PC-9 (cell line): ENCODE measurements at regions not wholly inside any gene's neighbourhood (a gene's known extent, or its start where the extent isn't known, plus 50 kb on each side); places are given as distances from the start of the nearest gene placed in this dataset.

ENCODE experiments used
- EZH2 ChIP-seq: fragments of 200-600 bp; sonication (generic); IDR thresholded peaks from 2 replicates; pipeline ENCODE4 v1.8.0; 2017; ENCODE audit warnings: antibody characterized with exemption, low read depth
- TF ChIP-seq, protein P1 (sequence below): fragments of 200-600 bp; sonication (generic); conservative IDR thresholded peaks from 2 replicates; pipeline ENCODE4 v1.6.1; 2017; ENCODE audit warnings: mixed run types, antibody characterized with exemption, mild to moderate bottlenecking, moderate library complexity

DNA sequence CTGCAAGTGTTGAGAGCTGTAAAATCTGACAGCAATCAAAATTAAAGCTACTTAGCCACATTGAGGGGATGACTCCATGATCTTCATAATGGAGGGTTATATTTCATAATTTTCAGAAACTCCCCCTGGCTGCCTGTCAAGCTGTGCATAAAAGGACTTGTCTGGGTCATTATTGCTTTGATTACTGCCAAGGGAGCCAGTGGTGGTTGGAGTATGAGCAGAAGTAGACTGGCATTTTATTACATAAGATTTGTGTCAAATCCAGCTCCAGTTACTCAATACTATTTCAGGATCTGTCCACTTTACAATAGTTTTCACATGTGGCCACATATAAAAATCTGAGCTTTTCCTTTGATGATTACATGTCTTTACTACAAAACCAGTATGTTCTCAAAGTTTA lies 108.9 kb upstream of the SLC5A12 start:
- TF ChIP-seq, protein P1, sequence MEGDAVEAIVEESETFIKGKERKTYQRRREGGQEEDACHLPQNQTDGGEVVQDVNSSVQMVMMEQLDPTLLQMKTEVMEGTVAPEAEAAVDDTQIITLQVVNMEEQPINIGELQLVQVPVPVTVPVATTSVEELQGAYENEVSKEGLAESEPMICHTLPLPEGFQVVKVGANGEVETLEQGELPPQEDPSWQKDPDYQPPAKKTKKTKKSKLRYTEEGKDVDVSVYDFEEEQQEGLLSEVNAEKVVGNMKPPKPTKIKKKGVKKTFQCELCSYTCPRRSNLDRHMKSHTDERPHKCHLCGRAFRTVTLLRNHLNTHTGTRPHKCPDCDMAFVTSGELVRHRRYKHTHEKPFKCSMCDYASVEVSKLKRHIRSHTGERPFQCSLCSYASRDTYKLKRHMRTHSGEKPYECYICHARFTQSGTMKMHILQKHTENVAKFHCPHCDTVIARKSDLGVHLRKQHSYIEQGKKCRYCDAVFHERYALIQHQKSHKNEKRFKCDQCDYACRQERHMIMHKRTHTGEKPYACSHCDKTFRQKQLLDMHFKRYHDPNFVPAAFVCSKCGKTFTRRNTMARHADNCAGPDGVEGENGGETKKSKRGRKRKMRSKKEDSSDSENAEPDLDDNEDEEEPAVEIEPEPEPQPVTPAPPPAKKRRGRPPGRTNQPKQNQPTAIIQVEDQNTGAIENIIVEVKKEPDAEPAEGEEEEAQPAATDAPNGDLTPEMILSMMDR: no peak
- no peak for TF ChIP-seq EZH2
